GM21737 (cell line): ENCODE measurements at regions not wholly inside any gene's neighbourhood (a gene's known extent, or its start where the extent isn't known, plus 50 kb on each side); places are given as distances from the start of the nearest gene placed in this dataset.
"Not testable (repeated sequence)": the region's sequence is repeated elsewhere in the genome, so short reads cannot be mapped to it uniquely, and the experiment has no call there.

Source experiments
- ATAC-seq: cut with Tn5 transposase; IDR thresholded peaks from one replicate; pipeline ENCODE4 v1.9.1; 2021; ENCODE audit warnings: mild to moderate bottlenecking, moderate library complexity; ENCODE audit not compliant: unreplicated experiment

DNA sequence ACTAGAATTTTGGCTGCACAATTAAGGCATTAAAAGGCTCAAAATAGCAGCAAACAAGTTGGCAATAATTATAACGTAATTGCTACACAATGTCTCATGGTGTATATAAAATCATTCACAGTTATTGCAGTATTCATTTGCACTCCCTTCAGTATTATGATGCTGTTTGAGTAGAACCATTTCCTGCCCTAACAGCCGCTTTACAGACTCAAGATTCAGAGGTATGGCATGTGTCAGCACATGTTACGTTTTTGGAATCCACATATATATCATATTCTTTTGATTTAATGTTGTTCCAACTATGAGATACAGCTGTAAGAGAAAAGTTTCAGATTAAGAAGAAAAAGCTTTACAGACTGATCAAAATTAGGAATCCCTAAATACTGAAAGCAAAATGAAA is 56.3 kb upstream of the NCKAP5 start:
- ATAC-seq = no peak

DNA sequence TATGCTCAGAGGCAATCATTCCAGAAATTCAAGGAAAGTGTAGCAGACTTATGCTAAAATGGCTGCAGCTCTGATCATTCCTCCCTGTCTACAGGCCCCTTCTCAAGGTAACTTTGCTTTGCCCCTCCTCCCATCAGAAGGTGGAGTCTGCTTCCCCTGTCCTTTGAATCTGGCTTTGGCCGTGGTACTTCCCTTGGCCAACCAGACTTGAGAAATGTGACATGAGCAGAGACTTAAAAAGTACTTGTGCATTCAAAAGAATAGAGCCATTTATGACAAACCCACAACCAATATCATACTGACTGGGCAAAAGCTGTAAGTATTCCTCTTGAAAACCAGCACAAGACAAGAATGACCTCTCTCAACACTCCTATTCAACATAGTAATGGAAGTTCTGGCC is 59.5 kb upstream of the NCKAP5 start:
- no peak for ATAC-seq

GRCh38 chr2:133633309-133633708 is 65.0 kb upstream of the NCKAP5 start:
- no peak for ATAC-seq

DNA sequence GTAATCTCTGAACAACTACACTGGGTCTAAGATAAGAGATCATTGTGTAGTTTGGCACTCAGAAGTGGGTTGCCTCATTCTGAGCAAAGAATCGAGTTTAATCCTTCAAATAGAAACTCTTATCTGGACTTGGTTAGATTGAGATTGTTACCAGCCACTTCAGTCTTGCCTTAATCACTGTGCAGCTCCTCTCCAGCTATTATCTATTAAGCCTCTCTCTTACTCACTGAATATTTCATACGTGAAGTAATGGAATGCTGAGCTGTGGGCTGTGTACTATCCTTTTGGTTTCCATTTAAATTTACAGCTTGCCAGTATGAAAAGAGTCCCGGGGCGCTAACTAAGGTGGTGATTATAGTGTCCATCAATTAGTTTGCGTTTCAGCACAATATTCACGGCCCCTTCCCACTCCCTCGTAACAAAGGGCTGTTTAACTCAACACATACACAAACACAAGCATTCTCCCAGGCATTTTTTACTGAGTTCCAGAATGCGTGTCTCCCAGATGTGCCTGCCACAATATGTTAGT is 65.7 kb upstream of the NCKAP5 start:
- no peak for ATAC-seq

DNA sequence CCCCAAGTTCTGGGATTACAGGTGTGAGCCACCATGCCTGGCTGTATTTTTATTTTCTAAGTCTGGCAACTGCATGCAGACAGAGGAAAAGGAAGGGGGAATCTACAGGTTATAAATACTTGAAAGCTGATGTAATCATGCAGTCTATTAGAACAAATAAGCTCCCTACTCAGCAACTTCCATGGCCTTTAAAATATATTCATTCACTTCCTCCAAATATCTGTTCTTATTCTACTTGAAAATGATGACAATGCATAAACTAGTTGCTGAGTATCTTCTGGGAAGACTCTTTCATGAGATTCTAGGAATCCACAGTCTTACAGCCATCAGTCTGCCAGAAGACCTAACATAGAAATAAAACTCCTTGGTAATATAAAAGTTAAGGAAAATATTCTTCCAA is 66.9 kb upstream of the NCKAP5 start:
- no peak for ATAC-seq

GRCh38 chr2:133636287-133636686 is 68.0 kb upstream of the NCKAP5 start:
- no peak for ATAC-seq

DNA sequence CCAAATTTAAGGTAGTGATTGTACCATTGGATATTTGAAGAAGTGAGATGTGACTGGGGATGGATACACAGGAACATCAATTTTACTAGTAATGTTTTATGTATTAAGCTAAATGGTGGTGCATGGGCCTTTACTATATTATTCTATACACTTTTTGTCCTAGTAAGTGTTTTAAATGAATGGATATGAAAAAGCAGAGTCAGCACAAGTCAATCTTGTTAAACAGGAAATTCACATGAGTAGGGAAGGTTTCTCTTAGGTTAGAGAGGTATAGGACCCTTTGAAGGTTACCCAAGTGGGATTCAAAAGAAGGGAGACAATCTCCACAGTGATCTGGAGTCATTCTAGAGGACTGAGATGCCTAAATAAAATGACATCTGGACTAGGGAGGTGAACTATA is 71.8 kb upstream of the NCKAP5 start:
- no peak for ATAC-seq

DNA sequence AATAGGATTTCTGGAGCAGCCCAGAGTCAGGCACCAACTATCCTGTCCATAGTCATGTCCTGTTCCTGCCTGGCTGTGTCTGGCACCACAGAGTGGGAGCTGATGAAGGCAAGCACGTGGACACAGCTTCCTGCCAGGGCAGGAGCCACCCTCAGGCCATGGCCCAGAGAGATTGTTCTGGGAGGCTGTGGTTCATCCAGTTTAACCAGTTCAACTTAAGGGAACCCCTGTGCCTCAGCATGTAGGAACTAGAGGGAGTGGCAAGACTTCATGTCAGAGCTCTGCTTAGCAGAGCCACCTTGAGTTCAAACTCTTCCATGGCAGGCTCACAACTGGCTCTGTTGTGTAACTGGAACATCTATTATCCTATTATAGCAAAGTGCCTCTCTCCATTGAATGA is 73.2 kb upstream of the NCKAP5 start:
- ATAC-seq = no peak

DNA sequence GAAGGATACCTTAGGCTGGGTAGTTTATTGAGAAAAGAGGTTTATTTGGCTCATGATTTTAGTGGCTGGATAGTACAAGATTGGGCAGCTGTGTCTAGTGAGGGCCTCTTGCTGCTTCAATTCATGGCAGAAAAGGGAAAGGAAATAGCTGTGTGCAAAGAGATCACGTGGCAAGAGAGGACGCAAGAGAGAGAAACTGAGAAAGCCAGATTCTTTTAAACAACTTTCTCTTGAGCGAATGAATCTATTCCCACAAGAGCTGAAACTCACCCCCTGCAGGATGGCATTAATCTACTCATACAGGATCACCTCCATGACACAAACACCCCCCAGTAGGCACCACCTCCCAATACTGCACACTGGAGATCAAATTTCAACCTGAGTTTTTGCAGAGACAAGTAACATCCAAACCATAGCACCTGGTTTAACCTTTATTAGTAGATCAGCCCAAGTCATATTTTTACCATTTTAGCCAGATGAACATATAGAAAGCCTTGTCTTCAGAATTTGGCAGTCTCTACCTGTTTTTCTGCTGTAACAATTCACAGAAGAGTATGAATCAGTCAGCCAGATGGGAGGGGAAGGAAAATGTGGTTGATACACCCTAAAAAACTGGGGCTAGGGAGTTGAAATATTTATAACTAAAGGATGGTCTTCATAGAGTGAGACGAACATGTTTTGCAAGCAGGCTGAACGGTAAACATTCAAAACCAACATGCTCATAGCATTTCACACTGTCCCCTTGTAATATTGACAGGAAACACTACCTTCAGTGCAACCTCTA is 73.9 kb upstream of the NCKAP5 start:
- ATAC-seq = no peak

DNA sequence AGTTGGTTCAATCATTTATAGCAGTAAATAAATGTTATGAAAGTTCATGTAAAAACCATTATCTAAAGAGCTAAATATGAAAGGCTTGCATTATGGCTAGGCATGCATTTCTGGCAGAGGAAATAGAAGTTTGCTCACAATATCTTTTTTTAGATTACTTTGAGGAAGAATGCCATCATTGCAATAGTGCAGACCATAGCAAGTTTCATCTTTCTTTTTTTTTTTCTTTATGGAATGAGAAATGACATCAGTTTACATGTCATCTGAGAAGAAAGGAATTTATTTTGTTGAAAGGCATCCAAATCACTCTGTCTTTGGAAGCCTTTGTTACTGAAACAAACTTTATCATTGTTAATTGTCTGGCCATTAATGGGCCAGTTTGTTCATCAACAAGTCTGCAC is 74.5 kb upstream of the NCKAP5 start:
- no peak for ATAC-seq

DNA sequence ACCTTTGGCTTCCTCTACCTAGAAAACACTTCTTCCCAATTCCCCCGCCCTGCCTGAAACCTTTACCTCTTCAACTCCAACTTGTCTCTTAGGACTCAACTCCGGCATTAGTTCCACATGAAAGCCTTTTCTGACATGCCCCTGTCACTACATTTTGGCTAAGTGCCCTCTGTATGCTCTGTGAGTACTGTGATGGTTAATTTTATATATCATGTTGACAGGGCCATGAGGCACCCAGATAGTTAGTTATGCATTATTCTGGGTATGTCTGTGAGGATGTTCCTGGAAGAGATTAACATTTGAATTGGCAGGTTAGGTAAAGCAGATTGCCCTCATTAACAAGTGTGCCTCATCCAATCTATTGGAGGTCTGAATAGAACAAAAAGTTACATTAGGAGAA is 75.6 kb upstream of the NCKAP5 start:
- no peak for ATAC-seq

- no peak for ATAC-seq
Measured at GRCh38 chr2:133644846-133645245, 76.6 kb upstream of the NCKAP5 start.

- ATAC-seq = not testable (repeated sequence)
Measured at GRCh38 chr2:133647386-133647785, 79.1 kb upstream of the NCKAP5 start.

- no peak for ATAC-seq
Measured at GRCh38 chr2:133651861-133652260, 83.6 kb upstream of the NCKAP5 start.

- no peak for ATAC-seq
Measured at GRCh38 chr2:133652398-133652797, 84.1 kb upstream of the NCKAP5 start.

- no peak for ATAC-seq
Measured at GRCh38 chr2:133653056-133653455, 84.8 kb upstream of the NCKAP5 start.

DNA sequence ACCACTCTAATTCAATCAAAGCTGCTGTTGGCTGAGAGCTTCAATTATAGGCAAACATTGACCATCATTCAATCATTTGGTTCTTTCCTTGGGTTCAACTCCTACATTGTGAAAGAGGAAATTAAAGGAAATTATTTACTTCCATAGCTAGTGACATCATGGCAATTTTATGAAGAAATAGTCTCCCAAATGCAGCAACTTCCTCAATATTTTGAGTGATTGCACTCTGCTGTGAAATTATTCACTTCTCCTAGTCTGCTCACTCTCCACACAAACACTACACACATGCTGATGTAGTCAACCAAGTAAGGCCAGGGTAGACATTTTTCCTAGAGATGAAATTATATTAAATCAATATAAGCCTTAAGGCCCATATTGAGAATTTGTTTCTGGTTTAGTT is 86.7 kb upstream of the NCKAP5 start:
- ATAC-seq = no peak

GRCh38 chr2:133655610-133656009 is 87.3 kb upstream of the NCKAP5 start:
- ATAC-seq = no peak

DNA sequence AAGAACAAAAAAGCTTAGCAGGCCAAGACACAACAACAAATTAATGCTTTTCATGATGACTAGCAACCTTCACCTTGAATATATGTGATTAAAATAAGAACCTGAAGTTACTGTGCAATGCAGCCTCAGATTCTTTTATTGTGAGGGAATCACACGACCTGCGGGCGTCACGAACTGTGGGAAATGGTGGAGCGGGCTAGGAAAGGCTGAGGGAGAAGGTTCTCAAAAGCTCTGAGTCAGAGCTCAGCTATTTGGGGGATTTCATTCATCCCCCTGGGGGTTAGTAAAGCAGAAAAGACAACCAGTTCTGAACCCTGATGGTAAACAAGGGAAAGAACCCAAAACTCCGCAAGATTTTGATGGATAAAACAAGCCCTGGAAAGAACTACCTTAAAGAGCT is 89.3 kb upstream of the NCKAP5 start:
- ATAC-seq = no peak

DNA sequence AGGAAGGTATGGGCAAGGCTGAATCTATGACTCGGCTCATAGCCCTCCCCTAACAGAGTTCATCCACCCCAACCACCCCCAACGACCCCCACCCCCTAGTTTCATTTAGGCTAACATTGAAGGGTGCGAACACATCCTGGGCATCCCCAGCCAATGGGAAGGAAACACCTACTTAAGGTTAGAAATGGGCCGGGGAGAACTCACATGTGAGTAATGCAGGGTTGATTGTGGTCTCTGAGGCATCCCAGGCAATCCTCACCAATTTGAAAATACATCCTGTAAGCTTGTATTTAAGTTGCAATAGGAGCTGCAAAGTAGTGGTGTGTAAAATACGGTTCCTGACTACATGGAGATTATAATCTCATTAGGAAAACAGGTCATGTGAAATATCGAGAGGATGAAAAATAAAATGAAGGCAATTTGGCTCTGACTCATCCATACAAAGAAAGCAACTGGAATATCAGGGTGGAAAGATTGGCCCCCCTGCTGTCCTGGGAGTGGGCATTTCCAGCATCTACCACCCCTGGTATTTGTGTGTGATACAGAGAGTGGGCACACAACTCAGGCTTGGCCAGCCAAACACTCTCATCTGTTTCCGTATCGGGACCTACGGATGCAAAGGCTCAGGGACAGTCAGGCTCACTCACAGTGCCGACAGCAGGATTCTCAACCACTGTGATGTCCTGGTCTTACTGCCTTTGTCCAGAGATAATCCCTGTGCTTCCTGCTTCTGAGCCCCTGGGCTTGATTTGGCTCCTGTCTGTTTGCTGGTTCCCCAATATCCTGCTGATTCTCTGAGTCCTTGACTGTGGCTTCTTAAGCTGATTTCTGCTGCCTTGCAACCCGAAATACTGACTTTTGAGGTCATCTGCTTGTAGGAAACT is 90.0 kb upstream of the NCKAP5 start:
- ATAC-seq = no peak

- ATAC-seq = no peak
Measured at GRCh38 chr2:133660510-133660909, 92.2 kb upstream of the NCKAP5 start.

DNA sequence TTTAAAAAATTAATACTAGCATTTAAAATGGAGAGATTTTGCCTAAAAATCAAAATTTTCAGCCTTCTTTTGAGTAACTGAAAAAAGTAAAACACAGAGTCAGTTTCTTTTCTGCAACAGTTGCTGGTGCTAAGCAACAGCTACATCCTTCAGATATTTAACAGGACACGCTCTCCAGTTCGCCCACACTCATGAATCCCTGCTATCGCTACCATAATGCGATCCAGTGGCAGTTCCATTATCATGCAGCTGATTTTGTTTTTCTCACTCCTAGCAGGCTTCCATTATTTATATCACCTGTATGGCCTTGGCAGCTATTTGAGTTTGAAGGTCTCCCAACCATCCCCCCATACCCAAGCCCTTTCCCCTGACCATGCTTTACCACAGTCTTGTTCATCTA is 93.1 kb upstream of the NCKAP5 start:
- ATAC-seq = no peak
